Upper lobe of left lung (tissue), 6 donors: ENCODE measurements at regions not wholly inside any gene's neighbourhood (a gene's known extent, or its start where the extent isn't known, plus 50 kb on each side); places are given as distances from the start of the nearest gene placed in this dataset.
"Not testable (repeated sequence)": the region's sequence is repeated elsewhere in the genome, so short reads cannot be mapped to it uniquely, and the experiment has no call there.

Source experiments
- ATAC-seq, 2 donors: fragments of 200-7000 bp; cut with Tn5 transposase; one replicate each; pipeline ENCODE4 v1.9.1; 2022; ENCODE audit warnings: mild to moderate bottlenecking in 2 of 2, moderate library complexity in 2 of 2; ENCODE audit not compliant: low FRiP score in 2 of 2
- DNase-seq, 2 donors: peaks; one replicate each; pipeline ENCODE4 v3.0.0-alpha.2; 2019 to 2020
- H3K27ac ChIP-seq, 4 donors: fragments of 200-600 bp; sonication (generic); one replicate each; pipeline ENCODE4 v1.5.1; 2016 to 2019
- H3K27me3 ChIP-seq, 4 donors: fragments of 200-600 bp; sonication (generic); one replicate each; pipeline ENCODE4 v1.5.1; 2017 to 2019
- H3K36me3 ChIP-seq, 4 donors: fragments of 200-600 bp; sonication (generic); one replicate each; pipeline ENCODE4 v1.5.1; 2016 to 2019
- H3K4me1 ChIP-seq, 4 donors: fragments of 200-600 bp; sonication (generic); one replicate each; pipeline ENCODE4 v1.5.1; 2018 to 2019
- H3K4me3 ChIP-seq, 4 donors: fragments of 200-600 bp; sonication (generic); one replicate each; pipeline ENCODE4 v1.5.1; 2017 to 2019; ENCODE audit warnings: mild to moderate bottlenecking in 2 of 4, moderate library complexity in 1 of 4
- H3K9me3 ChIP-seq, 4 donors: fragments of 200-600 bp; sonication (generic); one replicate each; pipeline ENCODE4 v1.5.1; 2018 to 2019
- CTCF ChIP-seq, 6 experiments: fragments of 450-650 bp in 4 of 6; fragments of 200-600 bp in 2 of 6; sonication (generic) in 2 of 6; IDR thresholded peaks; one replicate each; pipeline ENCODE4 v1.5.1; 2016 to 2019; ENCODE audit warnings: antibody characterized with exemption in 6 of 6
- EP300 ChIP-seq, 4 donors: sonication (generic); formaldehyde crosslinking; IDR thresholded peaks; one replicate each; pipeline ENCODE4 v1.5.1; 2017; ENCODE audit warnings: antibody characterized with exemption in 4 of 4, control low read depth in 2 of 4
- POLR2A ChIP-seq, 4 donors: fragments of 450-650 bp; IDR thresholded peaks; one replicate each; pipeline ENCODE4 v1.5.1; 2016 to 2017; ENCODE audit warnings: antibody characterized with exemption in 4 of 4, mild to moderate bottlenecking in 2 of 4
- POLR2AphosphoS5 ChIP-seq, 2 donors: sonication (generic); formaldehyde crosslinking; IDR thresholded peaks; one replicate each; pipeline ENCODE4 v1.5.1; 2017; ENCODE audit warnings: antibody characterized with exemption in 2 of 2
- WGBS, 2 donors: methylation state at CpG; one replicate each; pipeline ENCODE4 v1.1.5; 2017 to 2018; 5-methylcytosine and 5-hydroxymethylcytosine counted together
- donor health status: DM: no; HTN: no; CAD: no; lungs with moderate emphysema.
- donor health status: DM: no; HTN: yes; CAD: no; lungs with severe emphysema.

GRCh38 chr6:863831-864230 is 170.9 kb upstream of the EXOC2 start:
- H3K4me1 ChIP-seq, result peaks cover 0 to 6% (median 2%) of the 10 kb centered on the region in 4 donors
- no peaks in the 10 kb centered on the region for H3K9me3 ChIP-seq
- WGBS, 2 donors, result 77 to 91% methylated on average over 2 of the region's 2 CpGs
- no peaks in the 10 kb centered on the region for H3K36me3 ChIP-seq
- TF ChIP-seq POLR2AphosphoS5 (IDR thresholded peaks at IDR 0.05), result no peak
- no peak for TF ChIP-seq POLR2A (IDR thresholded peaks at IDR 0.05)
- no peak for DNase-seq
- H3K4me3 ChIP-seq, result no peak overlapping the region
- H3K27ac ChIP-seq, result no peak overlapping the region
- H3K27me3 ChIP-seq, result no peaks in the 10 kb centered on the region
- no peak for ATAC-seq

GRCh38 chr6:863127-863526 is 170.2 kb upstream of the EXOC2 start:
- not testable (repeated sequence) for H3K27me3 ChIP-seq, H3K9me3 ChIP-seq, H3K4me1 ChIP-seq, H3K4me3 ChIP-seq, H3K36me3 ChIP-seq, DNase-seq, H3K27ac ChIP-seq, ATAC-seq
- 65% methylated on average over 3 of the region's 5 CpGs; no CpG with 5 or more reads in 1 of the 2 donors for WGBS, 2 donors

GRCh38 chr6:859936-860335 is 167.0 kb upstream of the EXOC2 start:
- 75 to 90% methylated on average over 2 to 4 of the region's 4 CpGs for WGBS, 2 donors
- ATAC-seq, result no peak
- H3K36me3 ChIP-seq, result no peaks in the 10 kb centered on the region

GRCh38 chr6:854406-855118 is 161.6 kb upstream of the EXOC2 start:
- Histone ChIP-seq H3K27ac (no peak overlapping the region), H3K27me3 (no peaks in the 10 kb centered on the region), H3K36me3 (no peaks in the 10 kb centered on the region), H3K9me3 (no peaks in the 10 kb centered on the region), H3K4me3 (peak overlapping the region in 1 of 4 donors; percentile 17), H3K4me1 (peaks cover 0 to 5% (median 0%) of the 10 kb centered on the region in 4 donors)
- WGBS, 2 donors, result 55 to 68% methylated on average over 12 of the region's 12 CpGs
- ATAC-seq, result no peak
- no peak for DNase-seq
- no peak for TF ChIP-seq POLR2A (IDR thresholded peaks at IDR 0.05)
- no peak for TF ChIP-seq EP300 (IDR thresholded peaks at IDR 0.05)
- TF ChIP-seq POLR2AphosphoS5 (IDR thresholded peaks at IDR 0.05), result no peak
- TF ChIP-seq CTCF (IDR thresholded peaks at IDR 0.05), result no peak

More at GRCh38 chr6:859936-860335, 167.0 kb upstream of the EXOC2 start:
- DNase-seq, result no peak
- no peak overlapping the region for H3K4me3 ChIP-seq
- TF ChIP-seq POLR2AphosphoS5 (IDR thresholded peaks at IDR 0.05) (no peak), POLR2A (IDR thresholded peaks at IDR 0.05) (no peak), CTCF (IDR thresholded peaks at IDR 0.05) (no peak), EP300 (IDR thresholded peaks at IDR 0.05) (no peak)
- H3K4me1 ChIP-seq, result peaks cover 0 to 9% (median 2%) of the 10 kb centered on the region in 4 donors
- no peak overlapping the region for H3K27ac ChIP-seq
- H3K9me3 ChIP-seq, result no peaks in the 10 kb centered on the region
- no peaks in the 10 kb centered on the region for H3K27me3 ChIP-seq

GRCh38 chr6:852216-852615 is 159.3 kb upstream of the EXOC2 start:
- WGBS, 2 donors, result 89% methylated on average over 5 of the region's 5 CpGs
- not testable (repeated sequence) for H3K9me3 ChIP-seq, H3K36me3 ChIP-seq, H3K27me3 ChIP-seq, ATAC-seq, H3K4me1 ChIP-seq, H3K27ac ChIP-seq, DNase-seq, H3K4me3 ChIP-seq

- TF ChIP-seq POLR2AphosphoS5 (IDR thresholded peaks at IDR 0.05) (no peak), EP300 (IDR thresholded peaks at IDR 0.05) (no peak), POLR2A (IDR thresholded peaks at IDR 0.05) (no peak), CTCF (IDR thresholded peaks at IDR 0.05) (no peak)
- H3K9me3 ChIP-seq, result no peaks in the 10 kb centered on the region
- H3K36me3 ChIP-seq, result no peaks in the 10 kb centered on the region
- no peak overlapping the region for H3K27ac ChIP-seq
- no peak for ATAC-seq
- H3K4me1 ChIP-seq, result peaks cover 0 to 5% (median 0%) of the 10 kb centered on the region in 4 donors
- no peak overlapping the region for H3K4me3 ChIP-seq
- 47 to 52% methylated on average over 5 of the region's 5 CpGs for WGBS, 2 donors
- DNase-seq, result no peak
- no peaks in the 10 kb centered on the region for H3K27me3 ChIP-seq
These were observed 156.2 kb upstream of the EXOC2 start for GRCh38 chr6:849075-849506.
